DOHH2 (cell line): ENCODE measurements at regions not wholly inside any gene's neighbourhood (a gene's known extent, or its start where the extent isn't known, plus 50 kb on each side); places are given as distances from the start of the nearest gene placed in this dataset.

Experiments
- H3F3A ChIP-seq: fragments of 200-600 bp; sonication (generic), shearing (Covaris generic); 2 replicates; pipeline ENCODE4 v1.6.0; 2016; ENCODE audit warnings: antibody characterized with exemption, mild to moderate bottlenecking; ENCODE audit not compliant: control insufficient read depth, insufficient read depth
- H3K27ac ChIP-seq: fragments of 200-600 bp; sonication (generic); 2 replicates; pipeline ENCODE4 v1.5.1; 2014; ENCODE audit warnings: low read depth, mild to moderate bottlenecking, low read length, moderate library complexity
- H3K27me3 ChIP-seq: fragments of 200-600 bp; sonication (generic); 2 replicates; pipeline ENCODE4 v1.6.1; 2014; ENCODE audit warnings: mild to moderate bottlenecking, low read length, mixed read lengths; ENCODE audit not compliant: control insufficient read depth
- H3K36me3 ChIP-seq: fragments of 200-600 bp; sonication (generic); 2 replicates; pipeline ENCODE4 v1.6.1; 2014; ENCODE audit warnings: mild to moderate bottlenecking, low read length, moderate library complexity, mixed read lengths; ENCODE audit not compliant: control insufficient read depth
- H3K4me1 ChIP-seq: fragments of 200-600 bp; sonication (generic); 2 replicates; pipeline ENCODE4 v1.6.1; 2014; ENCODE audit warnings: mild to moderate bottlenecking, low read length, mixed read lengths; ENCODE audit not compliant: control insufficient read depth
- H3K4me2 ChIP-seq: fragments of 200-600 bp; sonication (generic); 2 replicates; pipeline ENCODE4 v1.6.0; 2014; ENCODE audit warnings: mild to moderate bottlenecking, low read length, moderate library complexity
- H3K4me3 ChIP-seq: fragments of 200-600 bp; sonication (generic); 2 replicates; pipeline ENCODE4 v1.5.1; 2014; ENCODE audit warnings: mild to moderate bottlenecking, low read length, mixed read lengths
- H3K79me2 ChIP-seq: fragments of 200-600 bp; sonication (generic); 2 replicates; pipeline ENCODE4 v1.6.1; 2014; ENCODE audit warnings: mild to moderate bottlenecking, low read length, mixed read lengths; ENCODE audit not compliant: control insufficient read depth
- H3K9me2 ChIP-seq: fragments of 200-600 bp; sonication (generic); replicated peaks from 2 replicates; pipeline ENCODE4 v1.6.1; 2014; ENCODE audit warnings: mild to moderate bottlenecking, low read length, mixed read lengths; ENCODE audit not compliant: control insufficient read depth
- H3K9me3 ChIP-seq: fragments of 200-600 bp; sonication (generic); 2 replicates; pipeline ENCODE4 v1.6.1; 2014; ENCODE audit warnings: antibody characterized with exemption, low read length, mixed read lengths; ENCODE audit not compliant: control insufficient read depth, insufficient read depth
- H4K20me1 ChIP-seq: fragments of 200-600 bp; sonication (generic); 2 replicates; pipeline ENCODE4 v1.6.0; 2014; ENCODE audit warnings: low read depth, mild to moderate bottlenecking, antibody characterized with exemption, low read length, moderate library complexity; ENCODE audit not compliant: control insufficient read depth, insufficient read depth
- EZH2phosphoT487 ChIP-seq: fragments of 200-600 bp; sonication (generic); IDR thresholded peaks from 2 replicates; pipeline ENCODE4 v1.6.1; 2017; ENCODE audit warnings: borderline replicate concordance, mild to moderate bottlenecking, antibody characterized with exemption, low read length, moderate library complexity, mixed read lengths
- TF ChIP-seq, protein P1 (sequence below): fragments of 200-600 bp; sonication (generic); IDR thresholded peaks from one replicate; pipeline ENCODE4 v1.5.1; 2014; ENCODE audit warnings: antibody characterized with exemption, mild to moderate bottlenecking, low read depth, low read length; ENCODE audit not compliant: poor library complexity, severe bottlenecking

DNA sequence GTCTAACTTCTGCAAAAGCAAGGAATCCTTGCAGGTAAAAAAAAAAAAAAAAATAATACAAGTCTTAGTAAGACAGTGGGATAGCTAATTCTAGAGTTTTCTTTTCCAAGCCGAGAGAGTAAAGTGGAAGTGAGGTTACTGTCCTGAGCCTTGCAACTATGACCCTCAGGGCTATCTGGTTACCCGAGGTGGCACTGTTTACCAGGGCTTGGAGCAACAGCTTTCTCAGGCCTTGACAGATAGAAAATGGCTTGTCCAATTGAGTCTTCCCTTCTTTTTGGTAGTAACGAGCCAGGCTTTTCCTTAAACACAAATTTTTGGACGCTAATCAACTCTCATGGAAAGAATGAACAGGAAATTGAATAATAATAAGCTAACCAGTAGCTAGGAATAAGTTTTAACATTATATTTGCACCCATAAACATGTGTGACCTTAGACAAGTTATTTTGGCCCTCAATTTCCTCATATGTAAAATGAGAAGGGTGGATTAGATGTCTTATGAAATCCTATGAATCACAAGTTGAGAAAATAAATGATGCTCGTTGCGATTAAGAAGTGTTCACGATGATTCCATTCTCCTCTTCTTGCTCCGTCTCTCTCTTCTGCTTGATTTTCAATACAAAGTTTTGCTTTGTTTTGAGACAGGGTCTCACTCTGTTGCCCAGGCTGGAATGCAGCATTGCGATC lies 236.9 kb upstream of the KBTBD8 start:
- Histone ChIP-seq H3K4me1 (no peaks in the 10 kb centered on the region), H3K9me3 (no peaks in the 10 kb centered on the region), H3K27ac (no peak overlapping the region), H4K20me1 (no peaks in the 10 kb centered on the region), H3K36me3 (no peaks in the 10 kb centered on the region), H3K4me2 (no peak overlapping the region), H3K9me2 (no peaks in the 10 kb centered on the region), H3K79me2 (no peaks in the 10 kb centered on the region), H3K27me3 (no peaks in the 10 kb centered on the region), H3K4me3 (no peak overlapping the region), H3F3A (no peaks in the 10 kb centered on the region)
- no peak for TF ChIP-seq EZH2phosphoT487
- TF ChIP-seq, protein P1, sequence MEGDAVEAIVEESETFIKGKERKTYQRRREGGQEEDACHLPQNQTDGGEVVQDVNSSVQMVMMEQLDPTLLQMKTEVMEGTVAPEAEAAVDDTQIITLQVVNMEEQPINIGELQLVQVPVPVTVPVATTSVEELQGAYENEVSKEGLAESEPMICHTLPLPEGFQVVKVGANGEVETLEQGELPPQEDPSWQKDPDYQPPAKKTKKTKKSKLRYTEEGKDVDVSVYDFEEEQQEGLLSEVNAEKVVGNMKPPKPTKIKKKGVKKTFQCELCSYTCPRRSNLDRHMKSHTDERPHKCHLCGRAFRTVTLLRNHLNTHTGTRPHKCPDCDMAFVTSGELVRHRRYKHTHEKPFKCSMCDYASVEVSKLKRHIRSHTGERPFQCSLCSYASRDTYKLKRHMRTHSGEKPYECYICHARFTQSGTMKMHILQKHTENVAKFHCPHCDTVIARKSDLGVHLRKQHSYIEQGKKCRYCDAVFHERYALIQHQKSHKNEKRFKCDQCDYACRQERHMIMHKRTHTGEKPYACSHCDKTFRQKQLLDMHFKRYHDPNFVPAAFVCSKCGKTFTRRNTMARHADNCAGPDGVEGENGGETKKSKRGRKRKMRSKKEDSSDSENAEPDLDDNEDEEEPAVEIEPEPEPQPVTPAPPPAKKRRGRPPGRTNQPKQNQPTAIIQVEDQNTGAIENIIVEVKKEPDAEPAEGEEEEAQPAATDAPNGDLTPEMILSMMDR, result no peak

DNA sequence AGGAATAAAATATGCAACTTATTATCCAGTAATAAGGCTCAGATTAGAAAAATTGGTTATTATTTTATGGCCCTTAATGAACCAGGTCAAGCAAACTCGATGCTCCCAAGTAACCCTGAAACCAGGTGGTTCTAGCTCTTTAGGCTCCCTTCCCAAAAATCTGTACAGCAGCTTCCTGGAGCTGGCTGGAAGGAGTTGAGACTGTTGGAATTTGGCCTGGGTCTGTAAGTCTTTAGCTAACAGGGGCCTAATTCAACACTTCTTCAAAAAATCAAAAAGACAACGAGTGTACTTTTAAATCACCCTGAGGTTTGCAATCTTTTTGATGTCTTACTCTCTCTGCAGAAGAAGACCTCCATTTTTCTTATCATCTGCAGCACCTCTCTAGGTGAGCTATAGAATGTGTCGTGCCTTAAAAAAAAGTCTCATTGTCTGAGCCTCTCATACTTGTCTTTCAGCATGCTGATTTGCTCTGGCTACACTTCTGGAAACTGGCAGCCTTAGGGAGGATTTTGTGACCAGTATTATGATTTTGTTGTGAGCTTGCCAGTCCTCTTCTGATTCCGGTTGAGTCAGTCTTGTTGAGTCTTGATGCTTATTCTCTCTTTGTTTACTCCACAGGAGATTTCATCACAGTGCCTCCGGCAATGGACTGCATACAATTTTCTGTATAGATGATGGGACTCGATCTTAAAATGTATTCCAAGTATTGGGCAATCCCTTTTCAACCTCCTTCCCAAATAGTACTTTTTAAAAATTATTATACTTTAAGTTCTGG lies 235.0 kb upstream of the KBTBD8 start:
- no peak for TF ChIP-seq EZH2phosphoT487
- TF ChIP-seq, protein P1, result no peak
- Histone ChIP-seq H3K4me1 (no peaks in the 10 kb centered on the region), H3K9me3 (no peaks in the 10 kb centered on the region), H3K27ac (no peak overlapping the region), H3K36me3 (no peaks in the 10 kb centered on the region), H3F3A (no peaks in the 10 kb centered on the region), H3K9me2 (no peaks in the 10 kb centered on the region), H3K79me2 (no peaks in the 10 kb centered on the region), H3K4me2 (no peak overlapping the region), H3K27me3 (no peaks in the 10 kb centered on the region), H3K4me3 (no peak overlapping the region), H4K20me1 (no peaks in the 10 kb centered on the region)

DNA sequence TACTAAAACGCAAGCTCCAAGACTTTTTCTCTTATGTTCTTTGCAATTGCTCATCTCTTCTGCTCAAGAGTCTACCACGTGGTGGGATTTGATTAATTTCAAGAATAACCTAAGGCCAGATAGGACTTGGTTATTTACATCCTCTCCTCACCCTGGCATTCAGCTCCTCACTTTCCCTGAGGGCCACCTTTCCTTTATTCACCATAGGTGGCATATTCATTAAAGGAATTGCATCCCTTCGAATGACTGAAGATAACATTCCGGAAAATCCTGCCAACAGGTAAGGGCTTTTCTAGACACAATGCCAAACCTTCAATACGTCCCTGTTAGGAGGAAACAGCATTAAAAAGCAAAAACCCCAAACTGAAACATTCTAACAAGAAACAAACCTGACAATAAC lies 220.0 kb upstream of the KBTBD8 start:
- Histone ChIP-seq H3K4me2 (no peak overlapping the region), H3K36me3 (no peaks in the 10 kb centered on the region), H3K27ac (no peak overlapping the region)

More for the DNA sequence above, 220.0 kb upstream of the KBTBD8 start:
- H3K27me3 ChIP-seq, result no peaks in the 10 kb centered on the region; the same call in 1 of the 2 replicates
- TF ChIP-seq EZH2phosphoT487, result no peak
- TF ChIP-seq, protein P1, result no peak
- H3F3A ChIP-seq, result no peaks in the 10 kb centered on the region
- H3K9me3 ChIP-seq, result no peaks in the 10 kb centered on the region
- H3K9me2 ChIP-seq, result no peaks in the 10 kb centered on the region
- no peaks in the 10 kb centered on the region for H4K20me1 ChIP-seq
- no peaks in the 10 kb centered on the region for H3K4me1 ChIP-seq
- H3K79me2 ChIP-seq, result no peaks in the 10 kb centered on the region
- no peak overlapping the region for H3K4me3 ChIP-seq
